MM.1S (cell line): ENCODE measurements at regions not wholly inside any gene's neighbourhood (a gene's known extent, or its start where the extent isn't known, plus 50 kb on each side); places are given as distances from the start of the nearest gene placed in this dataset.
"Not testable (repeated sequence)": the region's sequence is repeated elsewhere in the genome, so short reads cannot be mapped to it uniquely, and the experiment has no call there.

ENCODE experiments used
- DNase-seq: peaks from one replicate; pipeline ENCODE4 v3.0.0-alpha.2; 2015
- H2AFZ ChIP-seq: fragments of 300-600 bp; sonication (generic); 2 replicates; pipeline ENCODE4 v1.6.0; 2016; ENCODE audit warnings: antibody characterized with exemption, low read length
- H3F3A ChIP-seq: fragments of 300-600 bp; sonication (generic); 2 replicates; pipeline ENCODE4 v1.6.1; 2016; ENCODE audit warnings: mild to moderate bottlenecking, antibody characterized with exemption, low read length, moderate library complexity, mixed read lengths; ENCODE audit not compliant: insufficient read depth
- H3K27ac ChIP-seq: fragments of 300-600 bp; sonication (generic); 2 replicates; pipeline ENCODE4 v1.5.1; 2016; ENCODE audit warnings: mild to moderate bottlenecking, low read length
- H3K27me3 ChIP-seq: fragments of 300-600 bp; sonication (generic); replicated peaks from 2 replicates; pipeline ENCODE4 v1.6.0; 2016; ENCODE audit warnings: low read length; ENCODE audit not compliant: insufficient read depth
- H3K36me3 ChIP-seq: fragments of 300-600 bp; sonication (generic); replicated peaks from 2 replicates; pipeline ENCODE4 v1.6.1; 2016; ENCODE audit warnings: mild to moderate bottlenecking, low read length, mixed read lengths; ENCODE audit not compliant: insufficient read depth
- H3K4me1 ChIP-seq: fragments of 300-600 bp; sonication (generic); 2 replicates; pipeline ENCODE4 v1.6.1; 2016; ENCODE audit warnings: low read length, mixed read lengths
- H3K4me2 ChIP-seq: fragments of 300-600 bp; sonication (generic); 2 replicates; pipeline ENCODE4 v1.6.0; 2016; ENCODE audit warnings: low read depth, low read length
- H3K4me3 ChIP-seq: fragments of 300-600 bp; sonication (generic); 2 replicates; pipeline ENCODE4 v1.5.1; 2016; ENCODE audit warnings: low read length, mixed read lengths
- H3K79me2 ChIP-seq: fragments of 300-600 bp; sonication (generic); 2 replicates; pipeline ENCODE4 v1.6.1; 2016; ENCODE audit warnings: mixed run types, low read length, mixed read lengths
- H3K9ac ChIP-seq: fragments of 300-600 bp; sonication (generic); 2 replicates; pipeline ENCODE4 v1.6.1; 2016; ENCODE audit warnings: low read length, mixed read lengths
- H3K9me2 ChIP-seq: fragments of 300-600 bp; sonication (generic); replicated peaks from 2 replicates; pipeline ENCODE4 v1.6.1; 2016; ENCODE audit warnings: mild to moderate bottlenecking, low read length, mixed read lengths; ENCODE audit not compliant: insufficient read depth
- H3K9me3 ChIP-seq: fragments of 300-600 bp; sonication (generic); replicated peaks from 2 replicates; pipeline ENCODE4 v1.6.1; 2016; ENCODE audit warnings: mild to moderate bottlenecking, low read length, mixed read lengths; ENCODE audit not compliant: insufficient read depth
- H4K20me1 ChIP-seq: fragments of 300-600 bp; sonication (generic); 2 replicates; pipeline ENCODE4 v1.6.1; 2016; ENCODE audit warnings: mild to moderate bottlenecking, low read length, moderate library complexity, mixed read lengths; ENCODE audit not compliant: insufficient read depth
- EZH2 ChIP-seq: fragments of 300-600 bp; sonication (generic); optimal IDR thresholded peaks from 2 replicates; pipeline ENCODE3; 2017; ENCODE audit warnings: low read depth, mild to moderate bottlenecking, antibody characterized with exemption, low read length, mixed read lengths
- EZH2phosphoT487 ChIP-seq: fragments of 300-600 bp; sonication (generic); IDR thresholded peaks from 2 replicates; pipeline ENCODE4 v1.6.1; 2018; ENCODE audit warnings: antibody characterized with exemption, low read length
- TF ChIP-seq, protein P1 (sequence below): fragments of 300-600 bp; sonication (generic); IDR thresholded peaks from 2 replicates; pipeline ENCODE4 v1.5.1; 2016; ENCODE audit warnings: antibody characterized with exemption, low read length, mixed read lengths

GRCh38 chr6:82111818-82112217 is 135.7 kb downstream of the IBTK start:
- Histone ChIP-seq H3K4me1 (no peaks in the 10 kb centered on the region), H3K27me3 (no peaks in the 10 kb centered on the region), H3K9me2 (no peaks in the 10 kb centered on the region), H3K36me3 (no peaks in the 10 kb centered on the region), H2AFZ (no peak overlapping the region), H3F3A (no peaks in the 10 kb centered on the region), H3K9ac (no peak overlapping the region), H3K27ac (no peak overlapping the region), H3K4me3 (no peak overlapping the region), H3K79me2 (no peaks in the 10 kb centered on the region), H3K9me3 (no peaks in the 10 kb centered on the region), H4K20me1 (no peaks in the 10 kb centered on the region), H3K4me2 (no peak overlapping the region)
- no peak for DNase-seq
- TF ChIP-seq EZH2phosphoT487 (no peak), EZH2 (no peak)
- TF ChIP-seq, protein P1, sequence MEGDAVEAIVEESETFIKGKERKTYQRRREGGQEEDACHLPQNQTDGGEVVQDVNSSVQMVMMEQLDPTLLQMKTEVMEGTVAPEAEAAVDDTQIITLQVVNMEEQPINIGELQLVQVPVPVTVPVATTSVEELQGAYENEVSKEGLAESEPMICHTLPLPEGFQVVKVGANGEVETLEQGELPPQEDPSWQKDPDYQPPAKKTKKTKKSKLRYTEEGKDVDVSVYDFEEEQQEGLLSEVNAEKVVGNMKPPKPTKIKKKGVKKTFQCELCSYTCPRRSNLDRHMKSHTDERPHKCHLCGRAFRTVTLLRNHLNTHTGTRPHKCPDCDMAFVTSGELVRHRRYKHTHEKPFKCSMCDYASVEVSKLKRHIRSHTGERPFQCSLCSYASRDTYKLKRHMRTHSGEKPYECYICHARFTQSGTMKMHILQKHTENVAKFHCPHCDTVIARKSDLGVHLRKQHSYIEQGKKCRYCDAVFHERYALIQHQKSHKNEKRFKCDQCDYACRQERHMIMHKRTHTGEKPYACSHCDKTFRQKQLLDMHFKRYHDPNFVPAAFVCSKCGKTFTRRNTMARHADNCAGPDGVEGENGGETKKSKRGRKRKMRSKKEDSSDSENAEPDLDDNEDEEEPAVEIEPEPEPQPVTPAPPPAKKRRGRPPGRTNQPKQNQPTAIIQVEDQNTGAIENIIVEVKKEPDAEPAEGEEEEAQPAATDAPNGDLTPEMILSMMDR: no peak

GRCh38 chr6:82111114-82111513 is 136.4 kb downstream of the IBTK start:
- no peaks in the 10 kb centered on the region for H3K36me3 ChIP-seq
- no peaks in the 10 kb centered on the region for H3K27me3 ChIP-seq
- no peaks in the 10 kb centered on the region for H3K9me2 ChIP-seq
- no peak overlapping the region for H3K4me3 ChIP-seq
- H3K79me2 ChIP-seq: no peaks in the 10 kb centered on the region
- DNase-seq: no peak
- no peaks in the 10 kb centered on the region for H3F3A ChIP-seq
- TF ChIP-seq, protein P1: no peak
- TF ChIP-seq EZH2: no peak
- TF ChIP-seq EZH2phosphoT487: no peak
- H3K4me1 ChIP-seq: no peaks in the 10 kb centered on the region
- no peak overlapping the region for H3K27ac ChIP-seq
- H2AFZ ChIP-seq: no peak overlapping the region
- no peak overlapping the region for H3K4me2 ChIP-seq
- no peak overlapping the region for H3K9ac ChIP-seq
- H3K9me3 ChIP-seq: no peaks in the 10 kb centered on the region
- no peaks in the 10 kb centered on the region for H4K20me1 ChIP-seq

- not testable (repeated sequence) for H3K4me3 ChIP-seq, H3K27me3 ChIP-seq, DNase-seq, H3K9ac ChIP-seq, H3F3A ChIP-seq, H3K9me3 ChIP-seq, H3K36me3 ChIP-seq, H2AFZ ChIP-seq, H4K20me1 ChIP-seq, H3K4me2 ChIP-seq, H3K4me1 ChIP-seq, H3K9me2 ChIP-seq, H3K27ac ChIP-seq, H3K79me2 ChIP-seq
These were observed 144.4 kb downstream of the IBTK start for GRCh38 chr6:82103171-82103570.

DNA sequence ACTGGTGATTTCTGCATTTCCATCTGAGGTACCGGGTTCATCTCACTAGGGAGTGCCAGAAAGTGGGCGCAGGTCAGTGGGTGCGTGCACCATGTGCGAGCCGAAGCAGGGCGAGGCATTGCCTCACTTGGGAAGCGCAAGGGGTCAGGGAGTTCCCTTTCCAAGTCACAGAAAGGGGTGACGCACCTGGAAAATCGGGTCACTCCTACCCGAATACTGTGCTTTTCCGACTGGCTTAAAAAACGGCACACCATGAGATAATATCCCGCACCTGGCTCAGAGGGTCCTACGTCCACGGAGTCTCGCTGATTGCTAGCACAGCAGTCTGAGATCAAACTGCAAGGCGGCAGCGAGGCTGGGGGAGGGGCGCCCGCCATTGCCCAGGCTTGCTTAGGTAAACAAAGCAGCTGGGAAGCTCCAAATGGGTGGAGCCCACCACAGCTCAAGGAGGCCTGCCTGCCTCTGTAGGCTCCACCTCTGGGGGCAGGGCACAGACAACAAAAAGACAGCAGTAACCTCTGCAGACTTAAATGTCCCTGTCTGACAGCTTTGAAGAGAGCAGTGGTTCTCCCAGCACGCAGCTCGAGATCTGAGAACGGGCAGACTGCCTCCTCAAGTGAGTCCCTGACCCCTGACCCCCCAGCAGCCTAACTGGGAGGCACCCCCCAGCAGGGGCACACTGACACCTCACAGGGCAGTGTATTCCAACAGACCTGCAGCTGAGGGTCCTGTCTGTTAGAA is 146.0 kb downstream of the IBTK start:
- not testable (repeated sequence) for H3K9ac ChIP-seq, H3K79me2 ChIP-seq, H3K9me2 ChIP-seq, H3K36me3 ChIP-seq, H3K4me3 ChIP-seq, H3K4me1 ChIP-seq, H3K27ac ChIP-seq, DNase-seq, H3K9me3 ChIP-seq, H4K20me1 ChIP-seq, H2AFZ ChIP-seq, H3F3A ChIP-seq, H3K27me3 ChIP-seq, H3K4me2 ChIP-seq

DNA sequence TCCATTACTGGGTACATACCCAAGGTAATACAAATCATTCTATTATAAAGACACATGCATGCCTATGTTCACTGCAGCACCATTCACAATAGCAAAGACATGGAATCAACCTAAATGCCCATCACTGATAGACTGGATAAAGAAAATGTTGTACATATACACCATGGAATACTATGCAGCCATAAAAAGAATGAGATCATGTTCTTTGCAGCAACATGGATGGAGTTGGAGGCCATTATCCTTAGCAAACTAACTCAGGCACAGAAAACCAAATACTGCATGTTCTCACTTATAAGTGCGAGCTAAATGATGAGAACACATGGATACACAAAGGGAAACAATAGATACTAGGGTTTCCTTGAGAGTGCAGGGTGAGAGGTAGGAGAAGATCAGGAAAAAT is 146.8 kb downstream of the IBTK start:
- not testable (repeated sequence) for H3K27me3 ChIP-seq, H3K36me3 ChIP-seq, H3K9me2 ChIP-seq, H3K4me1 ChIP-seq, H2AFZ ChIP-seq, H3F3A ChIP-seq, H3K9me3 ChIP-seq, H3K4me3 ChIP-seq, H3K9ac ChIP-seq, H3K4me2 ChIP-seq, H3K27ac ChIP-seq, DNase-seq, H3K79me2 ChIP-seq, H4K20me1 ChIP-seq
